AG09309 (cell line): ENCODE measurements at regions not wholly inside any gene's neighbourhood (a gene's known extent, or its start where the extent isn't known, plus 50 kb on each side); places are given as distances from the start of the nearest gene placed in this dataset.
A peak's percentile ranks its signal among the peaks of the same experiment; 100 is the strongest.

Source experiments
- DNase-seq: peaks from one replicate; pipeline ENCODE4 v3.0.0-alpha.2; 2010; ENCODE audit warnings: low read depth
- H3K4me3 ChIP-seq: 2 replicates; pipeline ENCODE4 v1.5.1; 2011; ENCODE audit warnings: mild to moderate bottlenecking, low read depth, low read length, moderate library complexity; ENCODE audit not compliant: control insufficient read depth
- TF ChIP-seq, protein P1 (sequence below): IDR thresholded peaks from 2 replicates; pipeline ENCODE4 v1.5.1; 2011; ENCODE audit warnings: mild to moderate bottlenecking, low read depth, low read length, inconsistent platforms; ENCODE audit not compliant: insufficient read depth, control insufficient read depth; ENCODE audit errors: missing control alignments

DNA sequence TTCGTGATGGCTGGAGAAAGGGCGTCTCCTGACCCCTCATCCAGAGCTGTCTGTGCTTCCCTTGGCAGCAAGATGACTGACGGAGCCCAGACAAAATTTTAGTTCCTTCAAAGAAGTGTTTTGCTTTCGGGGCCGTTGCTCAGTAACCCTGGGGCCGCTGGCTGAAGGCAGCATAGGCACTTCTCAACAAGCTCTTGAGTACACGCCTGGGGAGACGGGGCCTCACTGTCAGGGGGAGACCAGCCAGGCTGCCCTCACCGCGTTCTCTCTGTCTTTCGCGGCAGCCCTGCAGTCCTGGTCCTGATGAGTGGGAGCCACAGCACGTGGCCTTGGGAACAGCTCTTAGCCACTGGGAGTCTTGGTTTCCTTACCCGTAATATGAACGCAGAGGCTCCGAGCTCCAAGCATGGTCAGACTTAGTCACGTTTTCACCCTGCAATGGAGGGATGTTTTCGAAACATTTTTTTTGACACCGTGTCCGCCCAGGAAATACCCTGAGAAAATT is 86.0 kb downstream of the IRF8 start:
- no peak for DNase-seq
- TF ChIP-seq, protein P1, sequence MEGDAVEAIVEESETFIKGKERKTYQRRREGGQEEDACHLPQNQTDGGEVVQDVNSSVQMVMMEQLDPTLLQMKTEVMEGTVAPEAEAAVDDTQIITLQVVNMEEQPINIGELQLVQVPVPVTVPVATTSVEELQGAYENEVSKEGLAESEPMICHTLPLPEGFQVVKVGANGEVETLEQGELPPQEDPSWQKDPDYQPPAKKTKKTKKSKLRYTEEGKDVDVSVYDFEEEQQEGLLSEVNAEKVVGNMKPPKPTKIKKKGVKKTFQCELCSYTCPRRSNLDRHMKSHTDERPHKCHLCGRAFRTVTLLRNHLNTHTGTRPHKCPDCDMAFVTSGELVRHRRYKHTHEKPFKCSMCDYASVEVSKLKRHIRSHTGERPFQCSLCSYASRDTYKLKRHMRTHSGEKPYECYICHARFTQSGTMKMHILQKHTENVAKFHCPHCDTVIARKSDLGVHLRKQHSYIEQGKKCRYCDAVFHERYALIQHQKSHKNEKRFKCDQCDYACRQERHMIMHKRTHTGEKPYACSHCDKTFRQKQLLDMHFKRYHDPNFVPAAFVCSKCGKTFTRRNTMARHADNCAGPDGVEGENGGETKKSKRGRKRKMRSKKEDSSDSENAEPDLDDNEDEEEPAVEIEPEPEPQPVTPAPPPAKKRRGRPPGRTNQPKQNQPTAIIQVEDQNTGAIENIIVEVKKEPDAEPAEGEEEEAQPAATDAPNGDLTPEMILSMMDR = no peak

DNA sequence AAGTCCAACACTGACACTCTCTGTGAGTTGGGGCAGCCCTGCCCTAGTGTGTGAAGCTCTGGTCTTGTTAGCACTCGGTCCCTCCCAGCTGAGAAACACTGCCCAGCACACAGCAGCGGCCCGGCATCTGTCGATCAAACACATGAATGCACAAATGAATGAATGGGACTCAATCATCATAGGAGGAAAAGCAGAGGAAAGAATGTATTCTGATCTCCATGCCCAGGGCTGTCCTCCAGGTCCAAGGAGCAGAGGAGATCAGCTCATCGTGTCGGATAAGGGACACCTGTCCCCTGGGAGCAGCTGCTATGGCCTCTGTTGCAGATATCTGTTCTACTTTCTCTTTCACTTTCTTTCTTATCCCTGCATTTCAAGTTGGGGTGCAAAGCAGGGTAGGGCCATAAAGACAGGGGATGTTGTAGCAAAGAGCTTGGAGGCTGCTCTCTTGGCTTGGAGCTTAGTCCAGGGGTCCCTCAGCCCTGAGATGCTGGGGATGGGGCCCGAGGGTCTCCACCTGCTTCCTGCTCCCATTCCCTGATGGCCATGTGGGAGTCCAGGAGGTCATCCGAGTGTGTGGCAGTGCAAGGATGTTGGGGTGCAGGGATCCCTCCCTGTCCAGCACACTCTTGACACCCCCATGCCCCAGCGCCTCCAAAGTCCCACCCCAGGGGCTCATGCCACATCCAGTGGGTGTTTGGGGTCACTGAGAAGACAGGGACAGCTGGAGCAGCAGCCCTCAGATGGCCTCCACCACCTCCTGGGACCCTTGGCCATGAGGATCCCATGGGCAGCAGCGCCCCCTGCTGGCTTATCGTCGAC is 88.2 kb downstream of the IRF8 start:
- no peak for DNase-seq
- TF ChIP-seq, protein P1 = peak; percentile 36
- H3K4me3 ChIP-seq = no peak overlapping the region; the same call in 1 of the 2 replicates

More for the DNA sequence above, 86.0 kb downstream of the IRF8 start:
- H3K4me3 ChIP-seq = no peak overlapping the region

DNA sequence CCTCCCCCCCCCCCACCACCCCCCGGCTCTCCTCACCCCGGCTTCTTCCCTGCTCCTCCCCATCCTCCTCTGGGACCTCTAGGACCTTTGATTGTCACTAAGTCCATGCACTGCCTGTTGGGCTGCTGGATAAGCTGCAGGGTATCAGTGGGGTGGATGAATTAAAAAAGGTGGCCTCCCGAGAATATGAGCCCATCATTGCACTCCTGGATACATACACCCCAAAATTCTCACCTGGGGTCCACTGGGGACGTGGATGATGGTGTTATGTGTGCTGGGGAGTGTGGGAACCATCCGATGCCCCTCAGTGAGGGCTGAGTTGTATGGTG is 88.8 kb downstream of the IRF8 start:
- no peak for DNase-seq
- H3K4me3 ChIP-seq = no peak overlapping the region
- TF ChIP-seq, protein P1 = no peak

DNA sequence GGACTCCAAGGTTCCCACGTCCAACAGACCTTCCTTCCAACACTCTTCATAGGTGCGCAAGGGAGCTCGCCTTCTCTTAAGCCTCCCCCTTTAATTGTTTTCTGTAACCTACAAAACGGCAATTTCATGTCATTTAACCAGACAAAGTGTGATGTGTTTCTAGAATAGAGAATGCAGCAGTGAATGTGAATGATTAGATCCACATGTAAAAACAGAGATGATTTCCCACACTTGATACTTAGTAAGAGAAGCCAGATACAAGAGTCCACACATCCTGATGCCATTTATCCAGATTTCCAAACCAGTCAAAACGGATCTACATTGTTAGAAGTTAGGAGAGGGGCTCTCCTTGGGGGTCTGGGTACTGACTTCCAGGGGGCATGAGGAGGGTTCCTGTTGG is 89.3 kb downstream of the IRF8 start:
- TF ChIP-seq, protein P1 = no peak
- DNase-seq = no peak
- H3K4me3 ChIP-seq = no peak overlapping the region

DNA sequence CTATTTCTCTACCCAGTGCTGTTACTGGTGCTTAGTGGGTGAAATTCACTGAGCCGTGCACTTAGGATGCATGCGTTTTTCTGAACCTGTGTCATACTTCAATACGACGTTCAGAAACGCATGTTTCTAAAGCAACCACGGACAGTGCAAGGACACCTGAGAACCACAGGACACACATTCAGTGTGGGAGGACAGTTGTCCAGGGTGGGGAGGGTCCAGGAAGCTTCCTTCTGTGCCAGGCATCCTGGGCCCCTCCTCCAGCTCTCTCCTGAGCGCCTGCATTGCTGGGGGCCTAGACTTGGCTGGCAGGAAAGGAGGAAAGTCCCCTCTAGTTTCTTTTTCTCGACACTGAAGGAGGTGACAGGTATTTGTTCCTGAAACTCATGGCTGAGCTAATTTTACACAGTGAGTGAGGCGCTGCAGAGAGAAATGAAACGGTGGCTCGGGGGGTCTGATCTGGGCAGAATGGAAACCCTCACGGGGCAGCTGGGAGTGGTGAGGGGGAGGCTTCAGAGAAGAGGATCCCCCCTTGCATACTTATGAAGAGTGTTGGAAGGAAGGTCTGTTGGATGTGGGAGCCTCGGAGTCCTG is 89.9 kb downstream of the IRF8 start:
- TF ChIP-seq, protein P1 = no peak
- no peak overlapping the region for H3K4me3 ChIP-seq
- no peak for DNase-seq

DNA sequence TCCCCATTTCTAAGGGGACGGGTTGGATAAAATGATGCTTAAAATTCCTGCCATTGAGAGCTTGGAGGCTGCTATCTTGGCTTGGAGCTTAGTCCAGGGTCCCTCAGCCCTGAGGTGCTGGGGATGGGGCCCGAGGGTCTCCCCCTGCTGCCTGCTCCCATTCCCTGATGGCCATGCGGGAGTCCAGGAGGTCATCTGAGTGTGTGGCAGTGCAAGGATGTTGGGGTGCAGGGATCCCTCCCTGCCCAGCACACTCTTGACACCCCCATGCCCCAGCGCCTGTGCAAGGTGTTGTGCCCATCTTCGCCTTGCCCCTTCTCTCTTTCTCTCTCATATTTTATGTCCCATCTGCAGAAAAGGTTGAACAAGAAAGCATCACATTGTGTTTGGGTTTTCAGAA is 90.4 kb downstream of the IRF8 start:
- no peak for DNase-seq
- TF ChIP-seq, protein P1 = no peak
- no peak overlapping the region for H3K4me3 ChIP-seq
